NCI-H2171 (cell line): ENCODE measurements at regions not wholly inside any gene's neighbourhood (a gene's known extent, or its start where the extent isn't known, plus 50 kb on each side); places are given as distances from the start of the nearest gene placed in this dataset.
"Not testable (repeated sequence)": the region's sequence is repeated elsewhere in the genome, so short reads cannot be mapped to it uniquely, and the experiment has no call there.

ENCODE experiments used
- DNase-seq: peaks from one replicate; lab custom pipeline; 2025; lab: John Stamatoyannopoulos, UW

- no peak for DNase-seq
Observed at GRCh38 chr2:83874712-83875430, 584.2 kb downstream of the SUCLG1 start.

GRCh38 chr2:83874066-83874465 is 585.0 kb downstream of the SUCLG1 start:
- no peak for DNase-seq

- DNase-seq = no peak
Observed at GRCh38 chr2:83873110-83873509, 586.0 kb downstream of the SUCLG1 start.

- no peak for DNase-seq
Observed at GRCh38 chr2:83866211-83866610, 592.9 kb downstream of the SUCLG1 start.

GRCh38 chr2:83862600-83862999 is 596.5 kb downstream of the SUCLG1 start:
- no peak for DNase-seq

DNA sequence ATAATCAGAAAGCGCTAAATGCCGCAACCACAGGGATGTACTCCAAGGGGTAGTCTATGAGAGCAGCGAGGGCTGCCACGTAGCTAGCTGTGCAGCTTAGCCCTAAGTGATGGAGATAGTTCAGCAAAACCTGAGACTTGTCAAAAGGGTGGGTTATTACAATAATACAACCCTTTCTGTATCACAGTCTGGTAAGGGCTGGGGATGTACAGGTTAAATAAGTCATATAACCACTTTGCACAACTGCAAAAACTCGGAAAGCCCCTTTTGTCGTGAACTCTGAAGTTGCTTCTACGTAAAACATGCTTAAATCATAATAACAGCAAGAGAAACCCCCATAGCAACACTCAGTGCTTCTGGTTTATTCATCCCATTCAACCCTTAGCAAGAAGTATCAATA is 598.8 kb downstream of the SUCLG1 start:
- DNase-seq = no peak

GRCh38 chr2:83859553-83859952 is 599.5 kb downstream of the SUCLG1 start:
- no peak for DNase-seq

DNA sequence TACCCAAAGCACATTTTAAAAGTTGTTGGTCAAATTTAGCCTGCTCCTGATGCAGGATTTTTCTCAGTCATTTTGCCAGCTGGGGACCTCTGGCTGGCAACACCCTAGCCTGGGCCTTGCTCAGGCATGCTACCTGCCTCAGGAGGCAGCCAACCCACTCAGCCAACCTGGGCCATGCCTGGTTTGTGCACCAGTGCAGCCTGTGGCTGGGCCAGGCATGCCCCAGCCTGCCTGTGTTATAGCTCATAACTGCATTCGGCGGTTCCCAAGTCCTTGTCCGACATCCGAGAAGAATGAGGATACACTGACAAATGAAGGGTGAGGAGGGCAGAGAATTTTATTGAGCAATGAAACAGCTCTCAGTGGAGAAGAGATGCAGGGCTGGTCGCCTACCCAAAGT is 608.0 kb downstream of the SUCLG1 start:
- no peak for DNase-seq

- no peak for DNase-seq
Observed at GRCh38 chr2:83850071-83850725, 608.9 kb downstream of the SUCLG1 start.

DNA sequence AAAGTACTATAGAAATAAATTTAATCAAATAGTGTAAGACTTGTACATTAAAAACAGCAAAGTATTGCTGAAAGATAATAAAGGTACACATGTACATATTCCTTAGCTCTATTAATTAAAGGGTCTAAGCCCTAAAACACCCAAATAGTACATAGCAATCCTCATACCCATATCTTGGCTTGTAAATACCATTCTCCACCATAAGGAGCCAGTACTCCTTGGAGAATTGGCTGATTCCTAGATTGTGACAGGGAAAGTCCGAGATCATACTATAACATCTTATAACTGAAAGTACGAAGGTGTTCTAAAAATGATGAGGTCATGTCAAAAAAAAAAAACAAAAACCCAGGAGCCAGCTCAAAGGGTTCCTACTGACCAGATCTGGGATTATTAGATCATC is 614.6 kb downstream of the SUCLG1 start:
- no peak for DNase-seq

- no peak for DNase-seq
Observed at GRCh38 chr2:83842421-83842820, 616.7 kb downstream of the SUCLG1 start.

DNA sequence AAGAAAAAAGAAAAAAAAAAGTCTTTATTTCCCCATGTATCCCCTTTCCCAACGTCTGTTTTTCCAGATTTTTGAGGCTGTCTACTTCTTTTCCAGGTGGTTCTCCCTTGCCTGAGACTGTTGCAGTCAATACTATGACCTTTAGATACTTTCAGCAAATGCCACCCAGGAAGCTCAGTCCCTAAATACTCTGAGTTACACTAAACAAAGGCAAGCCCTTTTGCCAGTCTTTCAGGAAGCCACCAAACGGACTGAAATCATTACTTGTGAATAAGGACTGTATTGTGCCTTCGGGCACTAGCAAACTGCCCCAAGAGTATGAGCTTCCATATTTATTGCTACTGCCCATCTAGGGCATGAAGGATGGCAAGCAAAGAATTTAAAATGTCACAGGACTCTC is 621.3 kb downstream of the SUCLG1 start:
- DNase-seq = no peak

DNA sequence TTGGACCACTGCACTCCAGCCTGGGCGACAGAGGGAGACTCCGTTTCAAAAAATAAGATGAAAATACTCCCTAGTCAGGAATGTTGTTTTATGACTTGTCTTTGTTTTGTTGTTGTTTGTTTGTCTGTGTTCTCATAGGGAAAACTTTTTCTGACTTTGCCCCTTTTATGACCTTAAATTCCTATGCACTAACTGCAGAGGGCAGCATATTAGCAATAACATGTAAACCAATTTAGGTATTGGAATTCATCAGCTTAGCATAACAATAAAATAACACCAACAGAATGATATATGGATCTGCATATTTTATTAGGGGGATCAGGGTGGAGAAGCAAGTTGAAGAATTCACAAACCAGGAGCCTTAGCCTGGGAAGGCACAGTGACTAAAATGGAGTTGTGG is 631.5 kb downstream of the SUCLG1 start:
- DNase-seq = no peak

- peak; percentile 57 for DNase-seq
Observed at GRCh38 chr2:83826577-83826976, 632.5 kb downstream of the SUCLG1 start.

- no peak for DNase-seq
Observed at GRCh38 chr2:83823229-83823628, 635.9 kb downstream of the SUCLG1 start.

GRCh38 chr2:83817511-83817910 is 641.6 kb downstream of the SUCLG1 start:
- DNase-seq = no peak

DNA sequence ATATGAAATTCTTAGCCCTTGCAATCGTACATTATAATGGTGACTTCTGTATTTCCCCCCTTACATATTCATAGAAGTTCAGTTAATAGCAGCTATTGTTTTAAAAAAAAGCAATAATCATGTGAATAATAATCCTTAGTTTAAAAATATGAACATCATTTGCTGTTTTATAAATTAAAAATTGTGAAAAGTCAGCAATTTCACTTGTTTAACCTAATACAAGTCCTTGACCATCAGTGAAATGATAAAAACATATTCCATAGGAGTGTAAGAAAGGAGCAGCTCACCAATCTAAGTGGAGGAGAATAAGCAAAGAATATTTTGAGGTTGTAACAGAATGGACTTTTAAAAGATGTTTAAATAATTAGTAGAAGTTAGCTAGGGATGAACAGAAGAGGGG is 650.2 kb downstream of the SUCLG1 start:
- no peak for DNase-seq

- no peak for DNase-seq
Observed at GRCh38 chr2:83802604-83803003, 656.5 kb downstream of the SUCLG1 start.

DNA sequence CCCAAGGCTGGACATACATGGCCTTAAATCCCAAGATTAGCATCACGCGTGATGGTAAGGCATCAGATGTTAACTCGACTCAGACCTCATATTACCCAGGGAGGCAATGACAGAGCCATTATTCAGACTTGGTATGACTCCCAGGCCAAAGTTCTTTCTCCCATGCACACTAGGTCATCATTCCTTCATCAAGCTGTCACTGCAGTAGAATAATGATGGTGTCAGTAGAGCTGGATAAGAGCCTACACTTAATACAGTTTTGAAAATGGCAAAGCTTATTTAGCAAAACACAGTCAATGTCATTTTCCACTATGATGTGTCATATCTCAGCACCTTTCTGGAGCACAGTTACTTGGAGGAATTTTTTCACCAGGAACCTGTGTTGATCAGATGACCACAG is 663.3 kb downstream of the SUCLG1 start:
- DNase-seq = no peak

DNA sequence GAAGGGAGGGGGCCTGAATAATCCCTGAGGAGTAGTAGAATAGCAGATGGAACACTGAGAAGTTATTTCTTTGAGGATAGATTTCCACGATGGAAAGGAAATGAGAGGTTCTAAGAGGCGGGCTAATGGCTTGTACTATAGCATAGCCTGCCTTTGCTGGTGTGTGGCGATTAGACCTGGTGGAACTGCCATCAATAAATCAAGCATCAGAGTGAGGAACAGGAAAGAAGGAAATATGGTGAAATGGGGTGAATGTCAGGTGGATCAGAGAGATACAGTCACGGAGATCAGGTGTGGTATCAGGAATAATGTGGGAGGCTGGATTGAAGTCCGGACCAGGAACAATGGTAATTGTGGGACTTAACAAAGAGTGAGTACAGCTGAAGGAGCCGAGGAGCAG is 668.6 kb downstream of the SUCLG1 start:
- DNase-seq = not testable (repeated sequence)

GRCh38 chr2:83789674-83790073 is 669.4 kb downstream of the SUCLG1 start:
- DNase-seq = not testable (repeated sequence)

- DNase-seq = not testable (repeated sequence)
Observed at GRCh38 chr2:83788938-83789566, 670.0 kb downstream of the SUCLG1 start.

- no peak for DNase-seq
Observed at GRCh38 chr2:83787189-83787588, 671.9 kb downstream of the SUCLG1 start.
